GM21367 (cell line): ENCODE measurements at regions not wholly inside any gene's neighbourhood (a gene's known extent, or its start where the extent isn't known, plus 50 kb on each side); places are given as distances from the start of the nearest gene placed in this dataset.

ENCODE experiments used
- ATAC-seq: cut with Tn5 transposase; IDR thresholded peaks from one replicate; pipeline ENCODE4 v1.9.1; 2021; ENCODE audit not compliant: unreplicated experiment

GRCh38 chr10:10432296-10433035, 585.2 kb upstream of the CELF2 start:
- ATAC-seq = no peak

- no peak for ATAC-seq
Measured at GRCh38 chr10:10434312-10434711, 583.4 kb upstream of the CELF2 start.

GRCh38 chr10:10437886-10438285, 579.8 kb upstream of the CELF2 start:
- ATAC-seq = no peak

GRCh38 chr10:10438335-10439100, 579.2 kb upstream of the CELF2 start:
- no peak for ATAC-seq

- ATAC-seq = no peak
Measured at GRCh38 chr10:10456856-10457255, 560.8 kb upstream of the CELF2 start.

GRCh38 chr10:10460451-10460850, 557.2 kb upstream of the CELF2 start:
- no peak for ATAC-seq

- no peak for ATAC-seq
Measured at GRCh38 chr10:10462151-10462941, 555.3 kb upstream of the CELF2 start.

- no peak for ATAC-seq
Measured at GRCh38 chr10:10471758-10472157, 545.9 kb upstream of the CELF2 start.

- ATAC-seq = no peak
Measured at GRCh38 chr10:10475812-10476211, 541.9 kb upstream of the CELF2 start.

GRCh38 chr10:10477844-10478243, 539.8 kb upstream of the CELF2 start:
- ATAC-seq = no peak

- ATAC-seq = no peak
Measured at GRCh38 chr10:10479465-10479864, 538.2 kb upstream of the CELF2 start.

- ATAC-seq = no peak
Measured at GRCh38 chr10:10482613-10483012, 535.1 kb upstream of the CELF2 start.

GRCh38 chr10:10489076-10489475, 528.6 kb upstream of the CELF2 start:
- no peak for ATAC-seq

GRCh38 chr10:10489805-10490571, 527.7 kb upstream of the CELF2 start:
- ATAC-seq = no peak

GRCh38 chr10:10490581-10490980, 527.1 kb upstream of the CELF2 start:
- no peak for ATAC-seq

- no peak for ATAC-seq
Measured at GRCh38 chr10:10492420-10492819, 525.3 kb upstream of the CELF2 start.

- ATAC-seq = no peak
Measured at GRCh38 chr10:10493833-10494232, 523.8 kb upstream of the CELF2 start.

GRCh38 chr10:10497245-10497644, 520.4 kb upstream of the CELF2 start:
- no peak for ATAC-seq

- ATAC-seq = no peak
Measured at GRCh38 chr10:10498781-10499180, 518.9 kb upstream of the CELF2 start.

- ATAC-seq = no peak
Measured at GRCh38 chr10:10499839-10500238, 517.8 kb upstream of the CELF2 start.

- ATAC-seq = no peak
Measured at GRCh38 chr10:10500937-10501336, 516.7 kb upstream of the CELF2 start.
